Inferior parietal cortex (tissue), 1 donor: ENCODE measurements at regions not wholly inside any gene's neighbourhood (a gene's known extent, or its start where the extent isn't known, plus 50 kb on each side); places are given as distances from the start of the nearest gene placed in this dataset.

ENCODE experiments used
- DNase-seq: peaks from one replicate; pipeline ENCODE4 v3.0.0-alpha.2; 2016; ENCODE audit errors: extremely low spot score

DNA sequence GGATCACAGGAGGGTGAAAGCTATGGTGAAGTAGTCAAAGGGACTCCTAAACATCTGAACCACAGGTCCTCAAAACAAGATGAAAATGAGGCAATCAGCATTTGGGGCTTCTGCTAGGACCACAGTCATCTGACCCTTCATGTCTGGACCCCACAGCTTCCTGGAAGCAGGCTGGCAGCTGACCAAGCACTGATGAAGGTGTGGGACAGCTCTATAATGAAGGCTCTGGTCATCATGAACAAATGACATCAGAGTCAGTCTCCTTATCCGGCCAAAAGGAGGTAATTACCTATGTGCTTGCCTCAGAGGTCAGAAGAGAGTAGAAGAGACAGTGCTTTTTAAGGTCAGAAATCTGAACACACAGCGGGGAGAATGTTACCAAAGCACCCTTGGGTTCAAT, 101.2 kb upstream of the GNAO1 start:
- DNase-seq, result no peak

DNA sequence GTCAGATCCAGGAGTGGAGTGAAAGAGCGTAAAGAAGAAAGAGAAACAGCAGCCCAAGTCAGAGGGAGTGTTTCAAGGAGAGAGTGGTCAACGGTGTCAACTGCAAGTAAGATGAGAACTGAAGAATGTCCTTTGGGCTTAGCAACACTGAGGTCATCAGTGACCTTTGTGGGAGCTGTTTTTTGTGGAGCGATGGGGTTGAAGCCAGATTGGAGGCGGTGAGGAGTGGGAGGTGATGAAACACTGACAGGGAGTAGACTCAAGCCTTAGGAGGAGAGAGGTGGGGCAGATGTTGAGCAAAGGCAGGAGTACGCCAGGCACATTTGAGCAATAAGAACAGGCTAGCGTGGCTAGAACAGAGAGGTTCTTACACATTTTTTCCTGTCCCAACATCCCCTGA, 103.7 kb upstream of the GNAO1 start:
- DNase-seq, result no peak

DNA sequence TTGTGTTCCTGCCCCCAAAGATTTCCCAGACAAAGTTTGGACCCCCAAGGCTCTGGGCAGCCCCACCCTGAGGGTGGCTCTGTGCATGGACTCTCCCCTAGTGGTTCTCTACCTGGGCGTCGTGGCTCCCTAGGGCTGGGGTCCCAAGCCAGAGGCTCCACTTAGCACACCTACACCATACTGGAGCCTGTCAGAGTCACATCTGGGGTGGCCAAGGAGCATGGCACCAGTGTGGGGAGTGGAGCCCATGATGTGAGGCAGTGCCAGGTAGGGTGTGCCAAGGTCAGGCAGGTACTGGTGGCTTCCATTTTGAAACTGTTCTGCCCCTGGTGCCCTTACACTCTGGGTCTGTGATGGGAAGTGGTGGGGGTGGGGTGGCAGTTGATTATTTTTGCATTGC, 109.9 kb upstream of the GNAO1 start:
- no peak for DNase-seq

DNA sequence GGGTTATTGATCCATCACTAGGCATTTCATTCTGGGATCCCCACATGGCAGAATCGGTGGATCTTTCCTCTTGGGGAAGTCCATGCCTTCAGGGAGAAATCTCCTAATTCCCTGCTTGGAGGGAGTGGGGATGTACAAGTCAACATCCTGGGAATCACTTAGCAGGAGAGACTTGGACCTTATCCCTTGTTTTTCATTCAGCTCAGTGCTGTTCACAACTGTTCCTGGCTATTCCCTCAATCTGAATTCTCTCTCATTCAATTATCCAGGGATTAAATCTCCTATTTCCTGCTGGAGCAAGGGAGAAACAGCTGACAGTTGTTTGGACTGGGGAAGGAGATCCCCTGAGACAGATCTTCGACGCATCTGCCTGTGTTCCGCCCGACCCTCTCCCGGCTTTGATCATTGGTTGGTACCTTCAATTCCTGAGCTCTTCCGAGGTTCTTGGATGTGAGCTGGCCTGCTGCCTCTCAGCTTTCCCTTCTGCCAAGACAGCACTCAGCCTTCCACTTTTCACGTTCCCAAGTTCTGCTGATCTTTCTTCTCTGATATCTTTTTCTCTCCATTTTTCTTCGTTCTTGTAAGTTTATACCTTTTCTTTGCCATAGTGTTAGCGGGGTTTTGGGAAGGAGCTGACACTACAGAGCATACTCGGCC, 115.4 kb upstream of the GNAO1 start:
- no peak for DNase-seq

DNA sequence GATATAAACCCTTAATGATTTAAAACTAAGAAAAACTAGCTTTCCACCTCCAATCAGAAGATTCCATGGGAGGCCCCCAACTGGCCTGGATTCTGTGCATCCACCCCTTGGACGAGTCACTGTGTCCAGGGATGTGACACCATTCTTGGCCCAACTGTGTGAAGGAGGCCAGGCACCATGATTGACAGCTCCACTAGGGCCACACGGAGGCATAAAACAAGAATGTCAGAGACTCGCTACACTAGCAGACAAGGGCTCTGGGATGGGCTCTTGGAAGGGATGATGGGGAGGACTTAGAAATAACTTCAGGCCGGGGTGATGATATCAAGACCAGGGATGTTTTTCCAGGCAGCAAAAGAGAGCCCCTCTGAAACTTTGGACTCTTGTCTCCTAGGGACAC, 117.8 kb upstream of the GNAO1 start:
- DNase-seq, result no peak

DNA sequence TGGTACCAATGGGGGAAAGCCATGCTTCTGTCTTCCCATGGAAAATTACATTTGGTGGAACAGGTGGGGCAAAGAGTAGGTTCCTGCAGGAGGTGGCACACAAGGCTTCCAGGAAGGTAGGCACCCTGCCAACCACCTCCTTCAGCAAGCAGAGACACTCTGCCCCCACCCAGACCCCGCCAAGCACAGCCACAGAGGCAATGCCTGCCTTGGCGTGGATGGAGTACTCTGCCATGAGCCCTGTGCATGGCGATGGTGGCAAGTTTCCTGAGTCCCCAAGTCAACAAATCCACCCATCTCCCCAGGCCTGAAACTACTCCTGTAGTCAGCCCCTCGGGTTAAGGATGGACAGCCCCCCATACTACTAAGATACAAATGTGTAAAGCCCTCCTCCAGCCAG, 119.2 kb upstream of the GNAO1 start:
- DNase-seq, result no peak

DNA sequence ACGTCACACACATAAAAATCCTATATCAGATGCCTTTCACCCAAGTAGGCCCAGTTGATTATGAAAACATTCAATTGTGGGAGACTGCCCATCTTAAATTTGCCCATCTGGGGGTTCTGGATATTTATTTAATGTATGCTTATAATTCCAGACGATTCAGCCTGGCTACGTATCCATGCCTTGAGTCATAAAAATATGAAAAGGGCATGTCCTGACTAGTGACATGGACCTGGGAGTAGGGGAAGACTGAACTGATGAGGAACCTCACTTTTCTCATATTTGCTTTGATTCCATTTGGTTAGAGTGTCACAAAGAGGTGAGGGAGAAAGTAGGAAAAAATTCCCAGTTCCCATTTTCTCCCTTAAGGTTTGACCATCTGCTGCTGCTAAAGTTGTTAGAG, 122.5 kb upstream of the GNAO1 start:
- no peak for DNase-seq

DNA sequence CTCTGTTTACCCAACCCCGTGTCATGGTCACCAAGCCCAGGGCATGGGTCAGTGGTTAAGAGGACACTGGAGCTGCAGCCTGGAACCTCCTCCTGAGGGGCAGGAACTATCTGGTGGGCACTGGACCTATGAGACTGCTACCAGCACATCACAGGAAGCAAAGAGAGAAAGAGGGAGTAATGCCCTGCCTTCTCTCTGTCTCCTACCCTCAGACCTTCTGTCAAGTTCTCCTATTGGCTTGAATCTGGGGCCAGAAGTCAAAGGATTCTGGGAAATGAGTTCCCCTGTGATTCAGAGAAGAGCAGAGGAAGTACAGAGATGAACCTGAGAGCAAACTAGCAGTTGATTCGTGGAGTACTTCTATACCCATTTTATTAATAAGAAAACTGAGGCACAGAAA, 123.0 kb upstream of the GNAO1 start:
- no peak for DNase-seq

DNA sequence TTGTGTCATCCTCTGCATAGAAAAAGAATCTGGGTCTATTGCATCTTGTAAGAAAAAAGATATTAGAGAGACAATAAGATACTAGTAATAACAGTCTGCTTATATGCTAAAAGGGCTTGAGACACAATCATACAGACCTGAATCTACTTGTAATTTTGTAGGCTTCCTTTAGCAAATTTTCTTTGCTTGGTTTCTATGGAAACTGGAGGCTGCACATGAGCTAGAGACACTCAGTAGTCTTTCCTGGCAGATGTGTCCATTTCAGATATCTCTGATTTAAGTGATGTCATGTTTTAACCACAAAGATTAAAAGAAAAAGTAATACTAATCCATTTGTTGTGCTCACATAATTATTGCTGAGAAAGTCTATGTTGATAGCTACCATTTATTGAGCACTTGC, 123.9 kb upstream of the GNAO1 start:
- peak; percentile 23 for DNase-seq

DNA sequence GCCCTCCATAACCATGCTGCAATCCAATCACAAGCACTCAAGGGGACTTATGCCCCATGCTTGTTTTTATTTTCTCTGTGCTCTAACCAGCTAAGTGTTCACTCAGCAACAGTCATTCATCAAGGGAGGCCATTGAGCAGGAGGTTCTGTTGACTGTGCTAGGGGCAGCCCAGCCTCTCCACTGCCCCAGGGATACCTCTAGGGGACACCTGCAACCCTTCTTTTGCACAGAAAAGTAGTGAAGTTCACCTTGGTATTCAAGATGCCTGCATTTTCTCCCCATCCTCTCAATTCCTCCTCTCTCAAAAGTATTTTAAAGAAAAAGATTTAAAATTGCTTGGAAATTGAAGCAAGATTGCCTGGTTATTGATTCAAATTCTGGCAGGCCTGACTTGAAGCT, 124.7 kb upstream of the GNAO1 start:
- no peak for DNase-seq

DNA sequence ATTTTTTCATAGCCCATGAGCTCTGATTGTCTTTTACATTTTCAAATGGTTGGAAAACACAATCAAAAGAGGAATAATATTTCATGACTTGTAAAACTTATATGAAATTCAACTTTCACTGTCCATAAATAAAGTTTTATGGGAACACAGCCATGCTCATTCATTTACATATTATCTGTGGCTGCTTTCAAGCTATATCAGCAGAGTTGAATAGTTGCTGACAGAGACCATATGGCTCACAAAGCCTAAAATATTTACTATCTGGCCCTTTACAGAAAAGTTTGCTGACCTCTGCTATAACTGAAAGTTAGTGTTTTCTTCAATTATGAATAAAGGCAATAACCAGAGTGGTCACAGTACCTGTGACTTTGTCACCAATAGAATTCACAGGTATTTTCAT, 128.2 kb upstream of the GNAO1 start:
- DNase-seq, result no peak

DNA sequence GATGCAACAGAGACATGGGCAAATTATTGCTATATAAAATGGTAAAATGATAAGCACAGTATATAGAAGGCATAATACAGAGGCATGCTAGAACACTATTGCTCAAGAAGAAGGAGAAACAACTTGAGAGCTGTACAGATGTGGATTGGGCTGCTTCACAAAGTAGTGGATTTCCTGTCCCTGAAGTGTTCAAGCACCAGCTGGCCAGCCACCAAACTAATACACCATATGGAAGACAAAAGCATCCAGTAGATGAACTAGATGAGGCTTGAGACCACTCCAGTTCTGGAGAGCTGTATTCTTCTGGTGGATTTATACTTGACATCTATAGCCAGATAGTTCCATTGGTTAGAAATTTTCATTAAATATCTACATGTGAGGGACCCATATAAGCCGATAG, 134.1 kb upstream of the GNAO1 start:
- DNase-seq, result no peak

DNA sequence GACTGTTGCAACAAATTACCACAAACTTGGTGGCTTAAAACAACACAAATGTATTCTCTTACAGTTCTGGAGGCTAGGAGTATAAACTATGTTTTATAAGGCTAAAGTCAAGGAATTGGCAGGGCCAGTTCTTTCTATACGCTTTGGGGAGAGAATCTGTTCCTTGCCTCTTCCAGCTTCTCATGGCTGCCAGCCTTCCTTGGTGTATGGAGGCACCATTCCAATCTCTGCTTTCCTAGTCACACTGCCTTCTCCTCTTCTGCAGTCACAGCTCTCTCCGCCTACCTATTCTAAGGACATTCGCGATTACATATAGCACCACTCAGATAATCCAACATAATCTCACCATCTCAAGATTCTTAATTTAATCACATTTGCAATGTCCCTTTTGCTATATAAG, 140.4 kb upstream of the GNAO1 start:
- no peak for DNase-seq

DNA sequence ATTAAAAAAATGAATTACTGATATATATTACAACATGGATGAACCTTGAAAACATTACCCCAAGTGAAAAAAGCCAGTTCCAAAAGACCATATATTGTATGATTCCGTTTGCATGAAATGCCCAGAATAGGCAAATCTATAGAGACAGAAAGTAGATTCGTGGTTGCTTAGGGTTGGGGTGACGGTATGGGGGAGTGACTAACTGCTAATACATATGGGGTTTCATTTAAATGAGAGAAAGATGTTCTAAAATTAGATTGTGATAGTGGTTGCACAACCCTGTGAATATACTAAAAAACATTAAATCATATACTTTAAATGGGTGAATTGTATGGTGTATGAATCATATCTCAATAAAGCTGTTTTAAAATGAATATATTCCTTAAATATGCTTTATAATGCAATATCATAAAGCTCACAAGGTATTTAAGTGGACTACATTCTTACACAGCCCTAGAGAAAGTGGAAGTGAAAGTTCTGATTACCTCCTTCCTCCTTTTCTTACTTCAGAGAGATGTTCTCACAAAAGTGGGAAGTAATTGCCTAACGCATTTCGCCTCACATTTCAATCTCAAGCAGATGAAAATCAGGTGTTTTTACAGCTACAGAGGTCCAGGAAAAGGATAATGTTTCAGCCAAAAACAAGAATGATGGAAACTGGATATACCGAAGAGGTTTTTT, 142.7 kb upstream of the GNAO1 start:
- DNase-seq, result no peak

DNA sequence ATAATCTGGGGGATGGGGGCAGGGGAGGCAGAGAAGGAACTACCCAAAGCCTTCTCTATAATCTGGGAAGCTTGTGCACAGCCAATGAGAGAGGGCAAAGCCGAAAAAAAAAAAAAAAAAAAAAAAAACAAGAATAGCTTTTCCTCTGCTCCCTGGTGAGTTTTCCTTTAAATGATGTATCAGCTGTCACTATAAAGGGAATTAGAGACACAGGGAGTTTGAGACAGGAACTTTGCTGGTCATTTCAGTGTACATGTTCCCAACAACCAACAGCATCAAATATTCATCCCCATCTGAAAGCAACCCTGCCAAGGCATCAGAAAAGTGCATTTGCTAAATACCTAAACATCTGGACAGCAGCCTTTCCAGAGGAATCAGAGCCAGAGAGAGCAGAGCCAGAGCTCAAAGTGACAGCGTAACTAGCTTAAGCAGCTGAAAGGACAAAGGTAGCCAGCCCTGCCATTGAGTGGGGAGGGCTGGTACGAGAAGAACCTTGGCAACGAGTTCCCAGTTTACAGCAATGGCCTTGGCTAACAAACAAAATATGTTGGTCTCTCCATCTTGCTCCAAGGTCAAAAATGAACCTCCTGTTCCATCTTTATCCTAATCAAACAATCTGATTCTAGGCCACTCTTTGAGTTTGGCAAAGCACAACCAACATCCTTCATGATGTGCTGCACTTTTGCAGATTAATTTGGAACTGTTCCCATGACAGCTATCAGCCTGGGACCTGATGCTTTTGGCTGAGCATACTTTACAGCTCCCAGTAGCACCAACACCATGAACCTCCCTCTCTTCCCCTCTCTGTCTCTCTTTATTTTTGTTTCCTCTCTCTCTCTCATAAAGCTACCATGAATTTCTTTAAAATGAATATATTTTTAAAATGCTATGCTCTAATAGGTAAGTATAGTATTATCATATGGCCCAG, 143.7 kb upstream of the GNAO1 start:
- DNase-seq, result no peak

DNA sequence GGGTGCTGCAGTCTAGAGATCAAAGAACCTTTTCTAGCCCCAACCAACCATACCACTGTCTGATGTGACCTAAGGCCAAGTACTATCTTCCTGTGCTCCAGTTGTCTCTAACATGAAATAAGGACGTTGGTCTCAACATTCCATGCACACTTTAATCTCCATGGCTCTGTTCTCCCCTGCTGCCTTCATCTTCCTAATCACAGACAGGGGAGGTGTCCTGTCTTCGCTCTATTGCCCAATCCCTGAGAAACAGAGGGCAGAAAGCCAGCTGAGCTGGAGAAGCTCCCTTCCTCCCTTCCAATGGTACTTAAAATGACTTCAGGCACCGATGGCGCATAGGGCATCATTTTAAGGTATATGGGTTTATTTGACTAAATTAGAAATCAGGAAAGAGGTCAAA, 148.9 kb upstream of the GNAO1 start:
- no peak for DNase-seq

DNA sequence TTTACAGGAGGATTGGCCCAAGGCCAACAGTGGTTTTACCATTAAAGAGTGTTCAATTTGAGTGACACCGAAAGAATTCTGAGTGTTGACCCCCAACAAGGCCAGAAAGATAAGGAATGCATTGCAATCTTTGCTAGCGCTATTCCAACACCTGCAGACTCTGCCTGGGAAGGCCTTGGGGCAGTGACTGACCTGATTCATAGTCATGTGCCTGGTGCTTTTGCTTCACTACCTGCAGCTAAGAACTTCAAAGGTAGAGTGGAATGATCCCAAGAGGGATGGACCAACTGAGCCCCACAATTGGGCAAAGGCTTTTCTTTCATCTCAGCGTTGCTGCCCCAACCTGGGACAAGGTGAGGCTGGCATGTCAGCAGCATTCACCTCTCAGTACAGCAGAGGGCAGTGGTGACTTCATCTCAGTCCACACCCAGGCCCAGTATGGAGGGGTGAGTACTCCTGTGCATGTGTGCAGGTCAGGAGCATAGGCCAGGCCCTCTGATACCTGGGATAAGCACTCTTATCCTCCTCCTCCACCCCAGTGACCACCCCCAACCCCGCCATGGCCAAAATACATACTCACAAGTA, 149.6 kb upstream of the GNAO1 start:
- peak; percentile 9 for DNase-seq

DNA sequence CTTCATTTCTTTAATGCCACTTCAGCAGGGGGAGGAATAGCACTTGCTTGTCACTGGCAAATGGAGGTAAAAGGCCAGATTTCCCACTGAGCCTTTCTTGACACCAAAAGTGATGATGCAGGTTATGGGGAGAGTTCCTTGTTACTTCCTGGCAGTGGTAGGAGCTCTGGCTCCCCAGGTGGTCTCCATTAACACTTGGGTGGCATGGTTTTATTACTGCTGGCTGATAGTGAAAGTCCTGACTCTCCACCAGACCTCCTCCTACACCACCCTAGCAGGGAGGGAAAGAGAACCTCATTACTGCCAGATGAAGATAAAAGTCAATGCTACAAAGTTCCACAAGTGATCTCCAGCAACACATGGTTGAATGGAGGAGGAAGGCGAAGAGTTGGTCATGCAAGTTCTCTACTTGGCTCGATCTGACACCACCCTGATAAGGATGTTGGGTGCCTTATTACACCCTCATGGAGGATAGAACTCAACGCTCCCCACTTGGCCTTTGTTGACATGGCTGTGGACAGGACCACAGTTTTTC, 152.7 kb upstream of the GNAO1 start:
- no peak for DNase-seq

DNA sequence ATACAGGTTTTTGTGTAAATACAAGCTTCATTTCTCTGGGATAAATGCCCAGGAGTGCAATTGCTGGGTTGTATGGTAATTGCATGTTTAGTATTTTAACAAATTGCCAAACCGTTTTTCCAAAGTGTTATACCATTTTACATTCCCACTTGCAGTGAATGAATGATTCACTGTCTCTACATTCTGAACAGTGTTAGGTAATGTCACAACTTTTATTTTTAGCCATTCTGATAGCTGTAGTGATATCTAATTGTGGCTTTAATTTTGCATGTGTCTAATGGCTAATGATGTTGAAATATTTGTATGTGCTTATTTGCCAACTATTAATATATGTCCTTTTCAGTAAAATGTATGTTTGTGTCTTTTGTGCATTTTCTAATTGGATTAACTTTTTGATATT, 156.9 kb upstream of the CES5A start:
- no peak for DNase-seq

DNA sequence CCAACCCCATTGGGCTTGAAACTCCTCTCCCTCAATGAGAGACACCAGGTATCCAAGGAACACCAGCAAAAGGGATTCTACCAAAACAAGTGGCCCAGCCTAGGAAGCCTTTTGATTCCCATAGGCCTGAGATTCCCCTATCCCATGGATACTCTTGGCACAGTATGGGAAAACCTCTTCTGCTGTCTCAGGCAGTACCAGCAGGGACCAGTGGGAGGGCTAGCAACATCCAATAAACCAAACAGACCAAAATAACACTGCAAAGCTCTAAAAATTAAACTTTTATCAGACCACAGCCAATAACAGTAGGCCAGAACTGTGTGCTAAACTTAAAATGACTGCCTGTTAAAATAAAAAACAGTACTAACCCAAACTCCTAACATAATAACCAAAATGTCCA, 153.9 kb upstream of the CES5A start:
- DNase-seq, result no peak

DNA sequence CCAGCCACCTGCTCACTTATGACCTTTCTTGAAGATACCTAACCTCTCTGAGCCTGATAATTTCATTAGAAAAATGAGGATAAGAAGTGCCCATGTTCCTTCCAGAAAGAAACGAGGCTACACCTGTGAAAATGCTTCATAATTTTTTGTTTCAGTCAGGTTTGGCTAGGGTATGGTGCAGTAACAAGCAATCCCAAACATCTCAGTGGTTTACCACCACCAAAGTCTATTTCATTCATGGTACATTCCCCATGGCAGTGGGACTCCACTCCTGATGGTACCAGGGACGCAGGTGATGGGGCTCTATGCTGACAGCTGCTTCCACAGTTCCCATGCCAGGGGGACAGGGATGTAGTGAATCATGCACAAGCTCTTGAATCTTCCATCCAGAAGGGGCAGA, 147.6 kb upstream of the CES5A start:
- no peak for DNase-seq

DNA sequence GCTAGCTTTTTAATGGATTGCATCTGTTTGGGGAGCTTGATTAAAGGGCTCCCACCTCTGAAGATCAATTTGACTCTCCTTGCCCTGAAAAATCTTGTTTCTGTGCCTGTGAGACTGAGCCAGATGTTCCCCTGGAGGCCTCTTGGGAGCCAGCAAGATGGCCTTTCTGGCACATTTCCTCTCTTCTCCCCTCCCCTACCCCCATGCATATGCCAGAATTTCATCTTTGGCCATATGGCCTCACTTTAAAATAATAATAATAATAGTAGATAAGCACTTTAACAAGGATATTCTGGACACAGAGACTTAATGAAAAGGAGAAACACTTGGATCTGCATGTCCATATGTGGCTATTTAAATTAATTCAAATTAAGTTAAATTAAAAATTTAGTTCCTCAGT, 144.1 kb upstream of the CES5A start:
- DNase-seq, result no peak
